ENCODE measurements at regions not wholly inside any gene's neighbourhood (a gene's known extent, or its start where the extent isn't known, plus 50 kb on each side); places are given as distances from the start of the nearest gene placed in this dataset.

- Histone ChIP-seq H3K36me3 (replicated peaks; ENCODE audit: control insufficient read depth, insufficient read depth, low read length) (no peaks in the 10 kb centered on the region), H3K4me3 (ENCODE audit: insufficient read depth, low read depth, low read length) (no peak overlapping the region), H3K27me3 (ENCODE audit: control insufficient read depth, insufficient read depth, low read length) (no peaks in the 10 kb centered on the region)
- DNase-seq, result no peak
Measured at GRCh38 chr3:168894214-168894613, 769.3 kb downstream of the MECOM start.

GRCh38 chr3:168889666-168890065 is 773.8 kb downstream of the MECOM start:
- DNase-seq, result peak; percentile 16

GRCh38 chr3:168888781-168889180 is 774.7 kb downstream of the MECOM start:
- no peak for DNase-seq
- Histone ChIP-seq H3K4me3 (ENCODE audit: insufficient read depth, low read depth, low read length) (no peak overlapping the region), H3K36me3 (replicated peaks; ENCODE audit: control insufficient read depth, insufficient read depth, low read length) (no peaks in the 10 kb centered on the region), H3K27me3 (ENCODE audit: control insufficient read depth, insufficient read depth, low read length) (no peaks in the 10 kb centered on the region)

More at GRCh38 chr3:168889666-168890065, 773.8 kb downstream of the MECOM start:
- Histone ChIP-seq H3K36me3 (replicated peaks; ENCODE audit: control insufficient read depth, insufficient read depth, low read length) (no peaks in the 10 kb centered on the region), H3K27me3 (ENCODE audit: control insufficient read depth, insufficient read depth, low read length) (no peaks in the 10 kb centered on the region), H3K4me3 (ENCODE audit: insufficient read depth, low read depth, low read length) (no peak overlapping the region)

- DNase-seq, result no peak
Measured at GRCh38 chr3:168885028-168885427, 778.5 kb downstream of the MECOM start.

GRCh38 chr3:168884353-168884903 is 779.1 kb downstream of the MECOM start:
- no peaks in the 10 kb centered on the region for H3K27me3 ChIP-seq (ENCODE audit: control insufficient read depth, insufficient read depth, low read length)
- H3K4me3 ChIP-seq (ENCODE audit: insufficient read depth, low read depth, low read length), result no peak overlapping the region
- no peaks in the 10 kb centered on the region for H3K36me3 ChIP-seq (replicated peaks; ENCODE audit: control insufficient read depth, insufficient read depth, low read length)
- no peak for DNase-seq

More at GRCh38 chr3:168885028-168885427, 778.5 kb downstream of the MECOM start:
- Histone ChIP-seq H3K36me3 (replicated peaks; ENCODE audit: control insufficient read depth, insufficient read depth, low read length) (no peaks in the 10 kb centered on the region), H3K4me3 (ENCODE audit: insufficient read depth, low read depth, low read length) (no peak overlapping the region), H3K27me3 (ENCODE audit: control insufficient read depth, insufficient read depth, low read length) (no peaks in the 10 kb centered on the region)

- Histone ChIP-seq H3K27me3 (ENCODE audit: control insufficient read depth, insufficient read depth, low read length) (no peaks in the 10 kb centered on the region), H3K4me3 (ENCODE audit: insufficient read depth, low read depth, low read length) (no peak overlapping the region), H3K36me3 (replicated peaks; ENCODE audit: control insufficient read depth, insufficient read depth, low read length) (no peaks in the 10 kb centered on the region)
- DNase-seq, result no peak
Measured at GRCh38 chr3:168883145-168883544, 780.4 kb downstream of the MECOM start.

GRCh38 chr3:168881804-168882203 is 781.7 kb downstream of the MECOM start:
- no peaks in the 10 kb centered on the region for H3K36me3 ChIP-seq (replicated peaks; ENCODE audit: control insufficient read depth, insufficient read depth, low read length)
- no peak overlapping the region for H3K4me3 ChIP-seq (ENCODE audit: insufficient read depth, low read depth, low read length)
- no peak for DNase-seq
- H3K27me3 ChIP-seq (ENCODE audit: control insufficient read depth, insufficient read depth, low read length), result no peaks in the 10 kb centered on the region

GRCh38 chr3:168878655-168879054 is 782.9 kb upstream of the GOLIM4 start:
- no peak for DNase-seq
- Histone ChIP-seq H3K4me3 (ENCODE audit: insufficient read depth, low read depth, low read length) (no peak overlapping the region), H3K27me3 (ENCODE audit: control insufficient read depth, insufficient read depth, low read length) (no peaks in the 10 kb centered on the region), H3K36me3 (replicated peaks; ENCODE audit: control insufficient read depth, insufficient read depth, low read length) (no peaks in the 10 kb centered on the region)

GRCh38 chr3:168877899-168878298 is 782.2 kb upstream of the GOLIM4 start:
- no peak for DNase-seq
- Histone ChIP-seq H3K4me3 (ENCODE audit: insufficient read depth, low read depth, low read length) (no peak overlapping the region), H3K36me3 (replicated peaks; ENCODE audit: control insufficient read depth, insufficient read depth, low read length) (no peaks in the 10 kb centered on the region), H3K27me3 (ENCODE audit: control insufficient read depth, insufficient read depth, low read length) (no peaks in the 10 kb centered on the region)

- Histone ChIP-seq H3K27me3 (ENCODE audit: control insufficient read depth, insufficient read depth, low read length) (no peaks in the 10 kb centered on the region), H3K4me3 (ENCODE audit: insufficient read depth, low read depth, low read length) (no peak overlapping the region), H3K36me3 (replicated peaks; ENCODE audit: control insufficient read depth, insufficient read depth, low read length) (no peaks in the 10 kb centered on the region)
- DNase-seq, result no peak
Measured at GRCh38 chr3:168876346-168877035, 780.8 kb upstream of the GOLIM4 start.

- Histone ChIP-seq H3K4me3 (ENCODE audit: insufficient read depth, low read depth, low read length) (no peak overlapping the region), H3K36me3 (replicated peaks; ENCODE audit: control insufficient read depth, insufficient read depth, low read length) (no peaks in the 10 kb centered on the region), H3K27me3 (ENCODE audit: control insufficient read depth, insufficient read depth, low read length) (no peaks in the 10 kb centered on the region)
- no peak for DNase-seq
Measured at GRCh38 chr3:168872826-168873225, 777.1 kb upstream of the GOLIM4 start.

- no peak overlapping the region for H3K4me3 ChIP-seq (ENCODE audit: insufficient read depth, low read depth, low read length)
- H3K36me3 ChIP-seq (replicated peaks; ENCODE audit: control insufficient read depth, insufficient read depth, low read length), result no peaks in the 10 kb centered on the region
- H3K27me3 ChIP-seq (ENCODE audit: control insufficient read depth, insufficient read depth, low read length), result no peaks in the 10 kb centered on the region
- no peak for DNase-seq
Measured at GRCh38 chr3:168870892-168871291, 775.2 kb upstream of the GOLIM4 start.

GRCh38 chr3:168865022-168865551 is 769.4 kb upstream of the GOLIM4 start:
- H3K36me3 ChIP-seq (replicated peaks; ENCODE audit: control insufficient read depth, insufficient read depth, low read length), result no peaks in the 10 kb centered on the region
- H3K4me3 ChIP-seq (ENCODE audit: insufficient read depth, low read depth, low read length), result no peak overlapping the region
- DNase-seq, result no peak
- no peaks in the 10 kb centered on the region for H3K27me3 ChIP-seq (ENCODE audit: control insufficient read depth, insufficient read depth, low read length)

- no peaks in the 10 kb centered on the region for H3K27me3 ChIP-seq (ENCODE audit: control insufficient read depth, insufficient read depth, low read length)
Measured at GRCh38 chr3:168864107-168865021, 768.6 kb upstream of the GOLIM4 start.

More at GRCh38 chr3:168864107-168865021, 768.6 kb upstream of the GOLIM4 start:
- no peak for DNase-seq
- H3K4me3 ChIP-seq (ENCODE audit: insufficient read depth, low read depth, low read length), result no peak overlapping the region
- H3K36me3 ChIP-seq (replicated peaks; ENCODE audit: control insufficient read depth, insufficient read depth, low read length), result no peaks in the 10 kb centered on the region
